IPS-NIHi7 (cell line): ENCODE measurements at regions not wholly inside any gene's neighbourhood (a gene's known extent, or its start where the extent isn't known, plus 50 kb on each side); places are given as distances from the start of the nearest gene placed in this dataset.
A peak's percentile ranks its signal among the peaks of the same experiment; 100 is the strongest.

Experiments used
- DNase-seq: peaks from one replicate; pipeline ENCODE4 v3.0.0; 2012; ENCODE audit warnings: mixed read lengths; ENCODE audit errors: extremely low spot score

- no peak for DNase-seq
Measured at GRCh38 chrX:130974323-130974722, 71.3 kb upstream of the ENOX2 start.

GRCh38 chrX:130975947-130976346, 72.9 kb upstream of the ENOX2 start:
- peak; percentile 48 for DNase-seq

GRCh38 chrX:130981836-130982235, 76.3 kb upstream of the ARHGAP36 start:
- no peak for DNase-seq

GRCh38 chrX:130984782-130985181, 73.4 kb upstream of the ARHGAP36 start:
- no peak for DNase-seq

GRCh38 chrX:130987241-130987640, 70.9 kb upstream of the ARHGAP36 start:
- no peak for DNase-seq

GRCh38 chrX:130990723-130991122, 67.4 kb upstream of the ARHGAP36 start:
- DNase-seq = no peak

GRCh38 chrX:130994671-130995070, 63.5 kb upstream of the ARHGAP36 start:
- peak; percentile 50 for DNase-seq

- no peak for DNase-seq
Measured at GRCh38 chrX:130995439-130995838, 62.7 kb upstream of the ARHGAP36 start.

- DNase-seq = no peak
Measured at GRCh38 chrX:130997314-130997713, 60.8 kb upstream of the ARHGAP36 start.

GRCh38 chrX:130999360-130999759, 58.8 kb upstream of the ARHGAP36 start:
- no peak for DNase-seq
